Uterus (tissue), 3 donors: ENCODE measurements at regions not wholly inside any gene's neighbourhood (a gene's known extent, or its start where the extent isn't known, plus 50 kb on each side); places are given as distances from the start of the nearest gene placed in this dataset.

Experiments
- DNase-seq, 2 donors: peaks; one replicate each; pipeline ENCODE4 v3.0.0-alpha.2; 2019 to 2020
- H3K27ac ChIP-seq, 2 donors: fragments of 200-600 bp; sonication (generic); 1 replicate in 1 of 2; 2 replicates in 1 of 2; pipeline ENCODE4 v1.5.1; 2016 to 2018
- H3K27me3 ChIP-seq, 2 donors: fragments of 200-600 bp; sonication (generic); one replicate each; pipeline ENCODE4 v1.5.1; 2018 to 2019; ENCODE audit warnings: control low read depth in 1 of 2
- H3K36me3 ChIP-seq, 2 donors: fragments of 200-600 bp; sonication (generic); one replicate each; pipeline ENCODE4 v1.5.1; 2019; ENCODE audit warnings: control low read depth in 1 of 2
- H3K4me1 ChIP-seq, 2 donors: fragments of 200-600 bp; sonication (generic); one replicate each; pipeline ENCODE4 v1.5.1; 2018 to 2019; ENCODE audit warnings: control low read depth in 1 of 2
- H3K4me3 ChIP-seq, 2 donors: fragments of 200-600 bp; sonication (generic); 1 replicate in 1 of 2; 2 replicates in 1 of 2; pipeline ENCODE4 v1.5.1; 2018 to 2019; ENCODE audit warnings: mild to moderate bottlenecking in 1 of 2
- H3K9me3 ChIP-seq, 2 donors: fragments of 200-600 bp; sonication (generic); one replicate each; pipeline ENCODE4 v1.5.1; 2019; ENCODE audit warnings: control low read depth in 1 of 2
- POLR2A ChIP-seq, 2 donors: fragments of 450-650 bp; IDR thresholded peaks; one replicate each; pipeline ENCODE4 v1.6.1; 2016; ENCODE audit warnings: antibody characterized with exemption in 2 of 2, mild to moderate bottlenecking in 1 of 2, moderate library complexity in 1 of 2
- intact Hi-C: fragments of 100-400 bp; cut with DNase I; formaldehyde crosslinking; loops from one replicate; pipeline ENCODE4 v1.15.1; 2023; ENCODE audit warnings: low total_unique reads
- TF ChIP-seq, protein P1 (sequence below), 4 experiments: fragments of 200-600 bp in 2 of 4; fragments of 450-650 bp in 2 of 4; sonication (generic) in 2 of 4; IDR thresholded peaks; one replicate each; pipeline ENCODE4 v1.5.1; 2016 to 2019; ENCODE audit warnings: antibody characterized with exemption in 4 of 4, mild to moderate bottlenecking in 2 of 4, moderate library complexity in 1 of 4
- donor health status: DM: yes; HTN: yes; CAD: no.

DNA sequence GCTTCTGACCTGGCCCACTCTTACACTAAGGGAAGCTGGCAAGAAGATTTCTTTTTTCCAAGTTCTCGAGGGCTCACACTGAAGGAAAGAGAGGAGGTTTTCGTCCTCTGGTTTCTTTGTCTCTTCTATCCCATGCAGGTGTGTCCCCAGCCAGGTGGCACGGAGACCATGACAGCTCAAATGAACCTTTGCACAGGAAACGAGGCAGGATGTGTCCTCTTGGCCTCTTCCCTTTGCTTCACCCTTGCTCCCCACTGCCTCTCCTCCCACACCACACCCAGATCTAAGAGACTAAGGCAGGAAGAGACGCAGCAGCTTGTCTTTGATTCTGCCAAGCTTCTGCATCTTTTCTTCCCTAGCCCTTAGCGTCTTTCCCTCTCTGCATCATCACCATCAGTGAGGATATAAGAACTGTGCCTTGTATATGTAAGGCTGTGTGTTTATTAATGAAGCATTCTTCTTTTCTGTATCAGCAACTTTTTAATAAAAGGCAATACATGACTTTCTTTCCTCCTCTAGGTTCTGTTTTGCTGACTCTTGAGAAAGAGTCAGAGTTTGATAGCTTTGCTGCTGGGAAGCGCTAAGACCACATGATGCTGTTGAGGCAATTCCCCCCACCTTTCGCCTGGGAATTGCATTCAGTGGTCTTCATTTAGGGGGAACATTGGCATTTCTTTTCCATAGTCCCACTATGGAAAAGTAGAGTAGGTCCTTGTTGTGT lies 56.0 kb upstream of the PARVA start:
- peaks cover 0 to 7% of the 10 kb centered on the region in 2 donors for H3K4me1 ChIP-seq
- H3K36me3 ChIP-seq, result no peaks in the 10 kb centered on the region
- no peak overlapping the region for H3K27ac ChIP-seq
- DNase-seq, result no peak
- H3K27me3 ChIP-seq, result no peaks in the 10 kb centered on the region
- H3K4me3 ChIP-seq, result no peak overlapping the region
- intact Hi-C loops, result no loop called here
- no peak for TF ChIP-seq POLR2A (IDR thresholded peaks at IDR 0.05)
- TF ChIP-seq, protein P1, sequence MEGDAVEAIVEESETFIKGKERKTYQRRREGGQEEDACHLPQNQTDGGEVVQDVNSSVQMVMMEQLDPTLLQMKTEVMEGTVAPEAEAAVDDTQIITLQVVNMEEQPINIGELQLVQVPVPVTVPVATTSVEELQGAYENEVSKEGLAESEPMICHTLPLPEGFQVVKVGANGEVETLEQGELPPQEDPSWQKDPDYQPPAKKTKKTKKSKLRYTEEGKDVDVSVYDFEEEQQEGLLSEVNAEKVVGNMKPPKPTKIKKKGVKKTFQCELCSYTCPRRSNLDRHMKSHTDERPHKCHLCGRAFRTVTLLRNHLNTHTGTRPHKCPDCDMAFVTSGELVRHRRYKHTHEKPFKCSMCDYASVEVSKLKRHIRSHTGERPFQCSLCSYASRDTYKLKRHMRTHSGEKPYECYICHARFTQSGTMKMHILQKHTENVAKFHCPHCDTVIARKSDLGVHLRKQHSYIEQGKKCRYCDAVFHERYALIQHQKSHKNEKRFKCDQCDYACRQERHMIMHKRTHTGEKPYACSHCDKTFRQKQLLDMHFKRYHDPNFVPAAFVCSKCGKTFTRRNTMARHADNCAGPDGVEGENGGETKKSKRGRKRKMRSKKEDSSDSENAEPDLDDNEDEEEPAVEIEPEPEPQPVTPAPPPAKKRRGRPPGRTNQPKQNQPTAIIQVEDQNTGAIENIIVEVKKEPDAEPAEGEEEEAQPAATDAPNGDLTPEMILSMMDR (IDR thresholded peaks at IDR 0.05), result no peak
- no peaks in the 10 kb centered on the region for H3K9me3 ChIP-seq

DNA sequence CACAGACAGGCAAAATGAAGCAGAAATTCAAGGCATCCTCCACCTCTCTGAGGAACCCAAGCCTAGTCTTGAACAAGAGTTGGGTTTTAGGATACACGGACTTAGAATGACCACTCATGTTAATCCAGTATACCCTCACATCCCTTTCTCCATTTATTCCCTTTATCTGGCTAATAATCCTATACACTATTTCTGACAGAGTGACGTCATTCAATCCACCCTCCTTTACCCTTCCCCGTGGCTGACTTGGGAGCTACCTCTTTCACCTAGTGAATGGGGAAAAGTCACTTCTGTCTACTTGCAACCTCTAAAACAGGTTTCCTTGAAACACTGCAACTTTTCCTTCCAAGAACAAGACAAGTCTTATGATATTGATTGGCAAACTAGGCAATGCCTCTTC lies 52.8 kb upstream of the PARVA start:
- intact Hi-C loops, result no loop called here
- Histone ChIP-seq H3K36me3 (no peaks in the 10 kb centered on the region), H3K9me3 (no peaks in the 10 kb centered on the region), H3K4me1 (peaks cover 0 to 4% of the 10 kb centered on the region in 2 donors), H3K27me3 (no peaks in the 10 kb centered on the region), H3K4me3 (no peak overlapping the region), H3K27ac (no peak overlapping the region)
- no peak for DNase-seq
- TF ChIP-seq, protein P1 (IDR thresholded peaks at IDR 0.05), result no peak
- TF ChIP-seq POLR2A (IDR thresholded peaks at IDR 0.05), result no peak
